Amygdala (tissue), 56 donors: ENCODE measurements at regions not wholly inside any gene's neighbourhood (a gene's known extent, or its start where the extent isn't known, plus 50 kb on each side); places are given as distances from the start of the nearest gene placed in this dataset.
A peak's percentile ranks its signal among the peaks of the same experiment; 100 is the strongest.
"Not testable (repeated sequence)": the region's sequence is repeated elsewhere in the genome, so short reads cannot be mapped to it uniquely, and the experiment has no call there.

Experiments used
- DNase-seq, 56 donors: peaks; one replicate each; lab custom pipeline; 2025; lab: John Stamatoyannopoulos, UW

GRCh38 chr12:67524861-67525616, 123.5 kb upstream of the DYRK2 start:
- peak in 1 of 56 donors; percentile 6 for DNase-seq

GRCh38 chr12:67525617-67525884, 123.0 kb upstream of the DYRK2 start:
- DNase-seq: no peak

- no peak for DNase-seq
These were observed 122.4 kb upstream of the DYRK2 start for GRCh38 chr12:67526129-67526528.

GRCh38 chr12:67531051-67531450, 117.5 kb upstream of the DYRK2 start:
- DNase-seq: no peak

- DNase-seq: no peak
These were observed 117.0 kb upstream of the DYRK2 start for GRCh38 chr12:67531501-67531900.

DNA sequence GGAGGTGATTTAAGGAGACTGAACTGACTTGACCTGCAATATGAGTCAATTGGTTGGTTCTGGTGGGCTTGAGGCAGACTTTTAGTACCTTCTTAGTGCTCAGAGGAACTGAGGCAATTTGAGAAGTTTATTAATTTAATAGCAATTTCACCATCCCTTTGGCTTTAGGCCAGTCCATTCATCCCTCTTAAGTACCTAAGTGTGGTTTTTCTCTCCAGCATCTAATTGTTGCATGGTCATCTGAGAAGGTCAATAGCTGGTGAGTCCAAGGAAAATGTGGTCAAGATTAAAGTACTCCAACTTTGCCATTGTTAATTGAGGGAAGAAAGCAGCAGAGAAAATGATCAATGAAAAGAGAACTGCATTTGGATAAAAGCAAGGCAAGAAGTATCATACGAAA, 115.4 kb upstream of the DYRK2 start:
- no peak for DNase-seq

DNA sequence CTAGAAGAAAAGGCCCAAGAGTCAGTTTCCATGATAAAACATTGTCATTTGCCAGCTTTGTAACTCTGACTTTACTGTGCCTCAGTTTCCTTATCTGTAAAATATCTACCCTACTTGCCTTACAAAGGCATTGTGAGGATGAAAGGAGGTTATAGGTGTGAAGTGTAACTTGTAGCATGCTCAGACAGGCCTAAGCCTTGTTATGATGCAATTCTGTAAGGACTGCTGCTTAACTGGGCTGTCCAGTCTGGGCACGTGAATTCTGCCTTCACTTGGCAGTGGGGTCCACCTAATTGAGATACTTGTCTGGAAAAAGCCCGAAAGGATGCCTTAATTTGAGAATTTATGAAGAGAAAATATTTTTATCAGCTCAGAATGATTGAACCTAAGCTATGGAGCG, 114.5 kb upstream of the DYRK2 start:
- DNase-seq: no peak

GRCh38 chr12:67534681-67535080, 113.9 kb upstream of the DYRK2 start:
- DNase-seq: no peak

DNA sequence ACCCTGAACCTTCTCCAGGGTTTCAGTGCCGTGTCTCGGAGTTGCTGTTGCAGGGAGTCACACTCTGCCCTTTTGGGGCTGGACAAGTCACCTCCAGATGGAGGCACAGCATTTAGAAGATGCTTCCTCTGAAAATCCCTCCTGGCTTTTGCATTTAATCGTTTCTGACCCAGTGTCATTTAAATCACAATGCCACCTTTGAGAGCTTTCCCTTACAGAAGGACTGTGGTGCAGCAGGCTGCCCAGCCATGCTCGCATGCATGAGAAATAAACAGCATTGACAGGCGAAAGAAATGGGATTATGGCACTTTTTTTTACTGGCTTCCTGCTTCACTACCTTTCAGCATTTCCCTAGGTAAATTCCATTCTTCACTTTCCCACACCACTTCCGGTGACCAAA, 113.4 kb upstream of the DYRK2 start:
- no peak for DNase-seq

GRCh38 chr12:67535971-67536370, 112.6 kb upstream of the DYRK2 start:
- DNase-seq: no peak

DNA sequence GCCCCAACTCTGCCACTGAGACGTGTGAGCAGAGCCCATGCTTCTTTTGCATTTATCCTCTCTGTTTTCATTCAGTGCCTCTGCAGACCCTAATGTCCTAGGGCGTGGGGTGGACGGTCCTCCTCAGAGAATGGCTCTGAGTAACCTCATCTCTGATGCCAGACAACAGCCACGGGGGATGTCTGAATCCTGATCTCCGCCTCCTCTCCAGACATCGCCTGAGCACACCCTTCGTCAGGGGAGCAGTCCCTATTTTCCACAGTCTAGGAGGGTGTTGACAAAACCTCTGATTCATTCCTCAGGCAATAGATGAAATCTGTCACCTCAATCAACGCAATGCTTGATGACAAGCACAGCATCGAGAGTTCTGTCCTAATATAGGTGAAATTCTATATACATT, 109.2 kb upstream of the DYRK2 start:
- no peak for DNase-seq

- DNase-seq: no peak
These were observed 108.6 kb upstream of the DYRK2 start for GRCh38 chr12:67539946-67540345.

DNA sequence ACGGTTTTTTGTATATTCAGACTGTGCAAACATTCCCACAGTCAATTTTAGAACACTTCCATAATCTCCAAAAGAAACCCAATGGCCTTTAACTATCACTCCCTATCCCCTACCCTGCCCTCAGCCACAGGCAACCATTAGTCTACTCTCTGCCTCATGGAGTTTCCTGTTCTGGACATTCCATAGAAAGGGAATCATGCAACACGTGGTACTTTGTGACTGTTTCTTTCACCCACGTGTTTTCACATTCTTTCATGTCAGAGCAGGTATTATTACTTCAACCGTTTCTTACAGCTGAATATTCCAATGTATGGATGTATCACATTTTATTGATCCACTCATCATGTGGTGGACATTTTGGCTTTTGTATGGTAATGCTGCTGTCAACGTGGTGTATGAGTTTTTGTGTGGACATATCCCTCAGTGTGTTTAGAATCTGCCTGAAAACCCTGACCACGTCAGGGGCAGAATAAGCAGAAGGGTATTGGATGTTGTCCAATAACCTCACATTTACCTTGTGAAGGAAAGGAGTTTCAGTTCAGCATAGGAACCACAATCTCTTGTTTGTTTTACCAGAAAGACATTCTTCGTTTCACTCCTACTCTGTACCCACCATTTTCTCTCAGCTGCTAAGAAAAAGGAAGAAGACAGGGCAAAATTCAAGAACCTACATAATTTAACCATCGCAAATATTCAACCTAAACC, 107.5 kb upstream of the DYRK2 start:
- no peak for DNase-seq

DNA sequence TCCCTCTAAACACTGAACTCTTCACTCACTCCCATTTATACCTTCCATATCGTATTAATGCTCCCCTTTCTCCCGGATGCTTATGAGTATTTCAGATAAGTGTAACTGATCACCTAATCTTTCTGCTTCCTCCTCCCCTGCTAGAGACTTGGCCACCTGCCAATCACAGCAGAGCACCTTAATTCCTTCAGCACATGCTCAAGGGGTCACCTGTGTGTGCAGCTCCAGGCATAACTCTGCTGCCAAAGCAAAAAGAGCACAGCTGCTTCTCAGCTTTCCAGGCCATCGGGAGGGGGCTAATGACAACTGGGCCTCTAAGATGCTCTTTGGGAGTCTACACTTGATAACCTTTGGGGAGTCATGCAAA, 106.9 kb upstream of the DYRK2 start:
- no peak for DNase-seq

DNA sequence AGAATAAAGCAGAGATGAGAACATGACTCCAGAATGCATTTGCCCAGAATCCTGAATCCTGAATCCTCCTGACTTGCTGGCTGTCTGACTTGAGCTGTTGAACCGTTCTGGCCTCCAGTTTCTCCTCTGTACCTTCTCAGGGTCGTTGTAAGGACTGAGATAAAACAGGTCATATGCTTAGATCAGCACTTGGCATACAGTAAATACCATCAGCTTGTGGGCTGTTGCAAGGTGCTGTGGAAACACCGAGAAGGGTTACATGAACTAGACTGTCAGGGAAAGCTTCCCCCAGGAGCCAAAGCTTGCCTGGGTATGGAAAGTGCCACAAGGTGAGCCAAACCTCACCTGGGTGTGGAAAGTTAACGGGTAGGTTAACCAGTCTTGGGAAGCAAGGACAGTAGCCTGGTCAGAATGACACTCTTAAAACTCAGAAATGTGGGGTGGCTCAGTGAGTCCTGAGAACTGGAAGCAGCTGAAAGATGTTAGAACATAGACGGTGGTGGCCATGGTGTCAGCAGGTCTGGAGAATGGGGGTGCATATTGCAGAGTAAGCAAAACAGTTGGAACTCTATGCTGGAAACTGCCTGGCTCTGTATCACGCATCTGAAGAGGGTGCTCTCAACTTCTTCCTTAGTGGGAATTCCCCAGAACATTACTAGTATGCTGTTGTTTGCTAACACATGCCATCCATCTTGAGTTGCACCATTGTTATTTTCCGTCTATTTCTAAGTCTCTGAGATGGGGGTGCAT, 105.3 kb upstream of the DYRK2 start:
- no peak for DNase-seq

DNA sequence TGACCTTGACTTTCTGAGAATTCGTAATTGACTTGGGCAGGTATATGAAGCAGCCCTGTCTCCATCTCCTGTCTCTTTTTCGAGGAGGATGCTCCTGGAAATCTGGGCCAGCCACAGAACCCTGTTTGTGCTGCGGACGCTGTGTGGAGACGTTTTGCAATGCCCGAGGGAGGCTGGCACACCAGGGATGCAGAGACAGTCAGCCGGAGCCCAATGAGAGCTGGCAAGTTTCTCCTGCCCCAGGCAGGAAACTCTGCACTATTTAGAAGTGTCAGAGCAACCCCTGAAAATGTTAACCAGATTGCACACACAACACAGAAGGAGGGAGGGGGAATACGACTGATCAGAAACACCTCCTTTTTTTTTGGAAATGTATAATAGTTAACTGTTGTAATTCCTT, 103.2 kb upstream of the DYRK2 start:
- DNase-seq: no peak

DNA sequence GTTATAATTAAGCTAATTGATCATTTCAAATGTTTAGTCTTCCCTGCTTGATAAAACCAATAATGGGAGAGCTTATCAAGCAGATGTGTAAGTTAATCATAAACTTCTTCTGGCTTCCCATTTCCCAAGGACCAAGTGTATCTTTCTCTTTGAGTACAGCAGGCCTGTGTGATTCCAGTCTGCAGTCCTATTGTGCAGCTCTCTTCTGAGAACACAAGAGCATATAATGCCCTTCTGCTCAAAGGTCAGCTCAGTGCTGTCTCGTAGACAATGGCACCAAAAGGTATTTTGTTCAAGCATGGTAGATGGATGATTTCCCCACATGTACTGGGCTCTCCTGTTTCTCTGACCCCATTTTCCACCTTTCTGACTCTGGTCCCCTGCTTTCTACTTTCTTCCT, 101.8 kb upstream of the DYRK2 start:
- no peak for DNase-seq

DNA sequence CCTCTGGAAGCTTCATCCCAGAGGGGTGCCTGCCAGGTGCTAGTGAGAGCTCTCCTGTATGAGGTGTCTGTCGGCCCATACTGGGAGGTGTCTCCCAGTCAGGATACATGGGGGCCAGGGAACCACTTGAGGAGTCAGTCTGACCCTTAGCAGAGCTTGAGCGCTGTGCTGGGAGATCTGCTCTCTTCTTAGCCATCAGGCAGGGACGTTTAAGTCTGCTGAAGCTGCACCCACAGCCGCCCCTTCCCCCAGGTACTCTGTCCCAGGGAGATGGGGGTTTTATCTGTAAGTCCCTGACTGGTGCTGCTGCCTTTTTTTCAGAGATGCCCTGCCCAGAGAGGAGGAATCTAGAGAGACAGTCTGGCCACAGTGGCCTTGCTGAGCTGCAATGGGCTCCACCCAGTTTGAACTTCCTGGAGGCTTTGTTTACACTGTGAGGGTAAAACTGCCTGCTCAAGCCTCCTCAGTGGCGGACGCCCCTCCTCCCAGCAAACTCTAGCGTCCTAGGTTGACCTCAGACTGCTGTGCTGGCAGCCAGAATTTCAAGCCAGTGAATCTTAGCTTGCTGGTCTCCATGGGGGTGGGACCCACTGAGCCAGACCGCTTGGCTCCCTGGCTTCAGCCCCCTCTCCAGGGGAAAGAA, 93.3 kb upstream of the DYRK2 start:
- not testable (repeated sequence) for DNase-seq

DNA sequence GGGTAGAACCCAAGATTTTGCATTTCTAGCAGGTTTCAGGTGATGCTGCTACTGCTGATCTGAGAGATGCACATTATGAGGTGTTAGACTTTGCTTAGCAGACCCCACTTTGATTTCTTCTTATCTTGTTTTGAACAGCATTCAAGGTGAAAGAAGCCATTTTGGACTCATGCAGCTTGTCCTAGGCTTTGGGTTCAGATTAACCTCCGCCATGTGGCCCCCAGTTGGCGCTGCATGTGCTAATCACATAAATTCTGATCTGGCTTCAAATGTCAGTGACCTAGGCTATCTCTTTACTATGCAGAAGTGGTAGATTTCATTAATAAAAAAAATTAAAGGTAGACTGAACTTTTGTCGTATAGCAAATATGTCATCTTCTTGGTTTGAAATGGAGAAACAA, 89.8 kb upstream of the DYRK2 start:
- no peak for DNase-seq

GRCh38 chr12:67559751-67560150, 88.8 kb upstream of the DYRK2 start:
- no peak for DNase-seq

GRCh38 chr12:67562513-67563287, 85.8 kb upstream of the DYRK2 start:
- DNase-seq: no peak
